Fibroblast of lung (primary cell): ENCODE measurements at regions not wholly inside any gene's neighbourhood (a gene's known extent, or its start where the extent isn't known, plus 50 kb on each side); places are given as distances from the start of the nearest gene placed in this dataset.

Source experiments
- DNase-seq, 2 donors: peaks; one replicate each; pipeline versions ENCODE4 v3.0.0 to v3.0.0-alpha.2; 2010; ENCODE audit warnings: low read depth in 2 of 2
- H2AFZ ChIP-seq: 2 replicates; pipeline ENCODE4 v1.5.1; 2012; ENCODE audit warnings: low read length, control low read depth, inconsistent platforms
- H3K27ac ChIP-seq: 2 replicates; pipeline ENCODE4 v1.5.1; 2011; ENCODE audit warnings: low read length, control low read depth; ENCODE audit not compliant: insufficient read depth
- H3K27me3 ChIP-seq: 2 replicates; pipeline ENCODE4 v1.5.1; 2011; ENCODE audit warnings: mild to moderate bottlenecking, low read length; ENCODE audit not compliant: control insufficient read depth, insufficient read depth
- H3K36me3 ChIP-seq: 2 replicates; pipeline ENCODE4 v1.5.1; 2011; ENCODE audit warnings: low read length; ENCODE audit not compliant: control insufficient read depth, insufficient read depth
- H3K4me1 ChIP-seq: 2 replicates; pipeline ENCODE4 v1.5.1; 2011; ENCODE audit warnings: low read length; ENCODE audit not compliant: control insufficient read depth, insufficient read depth; ENCODE audit errors: extremely low read depth
- H3K4me2 ChIP-seq: 2 replicates; pipeline ENCODE4 v1.5.1; 2011; ENCODE audit warnings: low read length, control low read depth; ENCODE audit not compliant: insufficient read depth; ENCODE audit errors: extremely low read depth
- H3K4me3 ChIP-seq, 4 experiments: fragments of 200-600 bp in 1 of 4; sonication (generic) in 1 of 4; replicated peaks in 1 of 4; 2 replicates each; pipeline ENCODE4 v1.5.1; 2011 to 2016; ENCODE audit warnings: low read length in 4 of 4, low read depth in 3 of 4, mild to moderate bottlenecking in 3 of 4, control low read depth in 2 of 4, inconsistent platforms in 1 of 4, mixed read lengths in 1 of 4; ENCODE audit not compliant: insufficient read depth in 1 of 4; ENCODE audit errors: control extremely low read depth in 1 of 4
- H3K79me2 ChIP-seq: 2 replicates; pipeline ENCODE4 v1.5.1; 2012; ENCODE audit warnings: mild to moderate bottlenecking, low read length, inconsistent platforms; ENCODE audit not compliant: control insufficient read depth, insufficient read depth
- H3K9ac ChIP-seq: 2 replicates; pipeline ENCODE4 v1.5.1; 2011; ENCODE audit warnings: mild to moderate bottlenecking, low read length, control low read depth; ENCODE audit not compliant: insufficient read depth
- H3K9me3 ChIP-seq: 2 replicates; pipeline ENCODE4 v1.5.1; 2012; ENCODE audit warnings: low read depth, low read length; ENCODE audit not compliant: control insufficient read depth, insufficient read depth
- H4K20me1 ChIP-seq: 2 replicates; pipeline ENCODE4 v1.5.1; 2011; ENCODE audit warnings: low read length; ENCODE audit not compliant: control insufficient read depth, insufficient read depth; ENCODE audit errors: extremely low read depth
- EZH2 ChIP-seq: IDR thresholded peaks from 2 replicates; pipeline ENCODE4 v1.5.1; 2012; ENCODE audit warnings: low read length, control low read depth, mild to moderate bottlenecking; ENCODE audit errors: missing control alignments
- TF ChIP-seq, protein P1 (sequence below), 2 donors: IDR thresholded peaks in 1 of 2; conservative IDR thresholded peaks in 1 of 2; 1 replicate in 1 of 2; 2 replicates in 1 of 2; pipeline ENCODE4 v1.5.1; 2011 to 2012; ENCODE audit warnings: low read length in 2 of 2, control low read depth in 1 of 2, inconsistent platforms in 1 of 2, low read depth in 1 of 2, mild to moderate bottlenecking in 1 of 2

DNA sequence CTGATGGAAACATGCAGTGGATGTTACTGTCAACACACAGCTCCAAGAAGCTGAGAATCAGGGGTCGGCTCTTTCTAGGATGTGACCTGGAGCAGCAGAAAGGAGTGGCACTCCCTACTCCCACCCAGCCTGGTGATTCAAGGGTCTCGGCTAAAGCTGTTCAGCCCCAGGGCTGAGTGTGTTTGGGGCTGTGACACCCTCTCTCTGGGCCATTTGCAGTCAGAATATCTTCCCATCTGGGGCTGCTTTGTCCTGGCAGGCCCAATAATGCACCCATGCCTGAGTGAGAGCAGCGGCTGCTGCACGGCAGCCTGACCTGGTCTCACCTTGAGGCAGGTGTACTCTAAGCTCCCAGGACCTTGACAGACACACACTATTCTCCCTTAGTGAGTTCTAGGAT, 52.5 kb upstream of the AJAP1 start:
- Histone ChIP-seq H3K4me2 (no peak overlapping the region), H3K4me3 (no peak overlapping the region), H3K4me1 (no peaks in the 10 kb centered on the region), H3K36me3 (no peaks in the 10 kb centered on the region), H4K20me1 (no peaks in the 10 kb centered on the region), H3K27me3 (no peaks in the 10 kb centered on the region), H3K27ac (no peak overlapping the region), H3K9me3 (no peaks in the 10 kb centered on the region), H3K79me2 (no peaks in the 10 kb centered on the region), H2AFZ (no peak overlapping the region), H3K9ac (no peak overlapping the region)
- no peak for DNase-seq
- TF ChIP-seq, protein P1, sequence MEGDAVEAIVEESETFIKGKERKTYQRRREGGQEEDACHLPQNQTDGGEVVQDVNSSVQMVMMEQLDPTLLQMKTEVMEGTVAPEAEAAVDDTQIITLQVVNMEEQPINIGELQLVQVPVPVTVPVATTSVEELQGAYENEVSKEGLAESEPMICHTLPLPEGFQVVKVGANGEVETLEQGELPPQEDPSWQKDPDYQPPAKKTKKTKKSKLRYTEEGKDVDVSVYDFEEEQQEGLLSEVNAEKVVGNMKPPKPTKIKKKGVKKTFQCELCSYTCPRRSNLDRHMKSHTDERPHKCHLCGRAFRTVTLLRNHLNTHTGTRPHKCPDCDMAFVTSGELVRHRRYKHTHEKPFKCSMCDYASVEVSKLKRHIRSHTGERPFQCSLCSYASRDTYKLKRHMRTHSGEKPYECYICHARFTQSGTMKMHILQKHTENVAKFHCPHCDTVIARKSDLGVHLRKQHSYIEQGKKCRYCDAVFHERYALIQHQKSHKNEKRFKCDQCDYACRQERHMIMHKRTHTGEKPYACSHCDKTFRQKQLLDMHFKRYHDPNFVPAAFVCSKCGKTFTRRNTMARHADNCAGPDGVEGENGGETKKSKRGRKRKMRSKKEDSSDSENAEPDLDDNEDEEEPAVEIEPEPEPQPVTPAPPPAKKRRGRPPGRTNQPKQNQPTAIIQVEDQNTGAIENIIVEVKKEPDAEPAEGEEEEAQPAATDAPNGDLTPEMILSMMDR (conservative IDR thresholded peaks at IDR 0.05 in 1 of 2, IDR thresholded peaks at IDR 0.05 in 1 of 2; ENCODE audit: low read depth in 1 of 2, low read length in 2 of 2) = no peak
- no peak for TF ChIP-seq EZH2

DNA sequence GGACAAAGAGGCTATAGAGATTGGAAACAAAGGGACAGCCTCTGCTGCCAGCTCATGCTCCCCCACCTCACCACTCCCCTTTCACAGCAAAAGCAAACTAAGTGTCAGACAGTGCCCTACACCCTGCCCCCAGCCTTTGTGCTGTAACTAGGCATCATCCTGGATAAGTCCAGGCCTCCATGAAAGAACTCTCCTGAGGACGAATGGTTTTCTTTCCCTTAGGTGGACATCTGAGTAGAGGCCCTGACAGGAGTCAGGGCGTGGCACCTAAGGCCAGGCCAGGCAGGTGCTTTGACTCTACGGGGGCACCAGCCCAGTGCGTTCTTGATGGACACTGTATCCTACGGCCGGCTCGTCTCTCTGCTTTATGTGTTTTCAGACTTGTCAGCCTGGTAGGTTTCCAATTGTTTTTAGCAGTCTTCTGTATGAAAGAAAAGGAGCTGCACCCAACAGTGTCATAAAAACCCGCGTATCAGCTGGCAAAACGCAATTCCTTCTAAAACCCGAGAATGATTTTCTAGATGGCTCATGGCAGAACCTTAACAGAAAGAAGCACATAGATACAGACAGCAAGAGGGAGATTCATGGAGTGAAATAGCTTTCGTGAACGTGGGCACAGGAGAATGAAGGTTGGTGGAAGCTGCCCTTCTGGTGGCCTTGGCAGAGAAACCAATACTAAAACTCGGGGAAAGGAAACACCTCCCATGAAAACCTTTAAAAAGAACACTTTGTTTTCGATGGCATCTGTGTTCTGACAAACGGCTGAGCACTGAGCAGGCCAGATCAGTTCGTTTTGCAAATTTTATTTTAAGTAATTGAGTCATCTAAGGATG, 51.7 kb upstream of the AJAP1 start:
- Histone ChIP-seq H3K79me2 (no peaks in the 10 kb centered on the region), H3K4me2 (no peak overlapping the region), H3K4me3 (no peak overlapping the region), H3K27me3 (no peaks in the 10 kb centered on the region), H3K9ac (no peak overlapping the region), H2AFZ (no peak overlapping the region), H3K9me3 (no peaks in the 10 kb centered on the region), H3K27ac (no peak overlapping the region), H3K4me1 (no peaks in the 10 kb centered on the region), H4K20me1 (no peaks in the 10 kb centered on the region), H3K36me3 (no peaks in the 10 kb centered on the region)
- DNase-seq = no peak
- no peak for TF ChIP-seq EZH2
- TF ChIP-seq, protein P1 (conservative IDR thresholded peaks at IDR 0.05 in 1 of 2, IDR thresholded peaks at IDR 0.05 in 1 of 2; ENCODE audit: low read depth in 1 of 2, low read length in 2 of 2) = no peak

- H4K20me1 ChIP-seq = no peaks in the 10 kb centered on the region
- no peak overlapping the region for H3K9ac ChIP-seq
- no peak overlapping the region for H3K4me3 ChIP-seq
- no peaks in the 10 kb centered on the region for H3K9me3 ChIP-seq
- TF ChIP-seq EZH2 = no peak
- TF ChIP-seq, protein P1 (conservative IDR thresholded peaks at IDR 0.05 in 1 of 2, IDR thresholded peaks at IDR 0.05 in 1 of 2; ENCODE audit: low read depth in 1 of 2, low read length in 2 of 2) = no peak
- H2AFZ ChIP-seq = no peak overlapping the region
- no peak overlapping the region for H3K4me2 ChIP-seq
- no peaks in the 10 kb centered on the region for H3K36me3 ChIP-seq
- H3K79me2 ChIP-seq = no peaks in the 10 kb centered on the region
- no peaks in the 10 kb centered on the region for H3K4me1 ChIP-seq
- no peak overlapping the region for H3K27ac ChIP-seq
- no peaks in the 10 kb centered on the region for H3K27me3 ChIP-seq
- no peak for DNase-seq
Measured at GRCh38 chr1:4603295-4604110, 50.9 kb upstream of the AJAP1 start.
